ENCODE measurements at regions not wholly inside any gene's neighbourhood (a gene's known extent, or its start where the extent isn't known, plus 50 kb on each side); places are given as distances from the start of the nearest gene placed in this dataset.

DNA sequence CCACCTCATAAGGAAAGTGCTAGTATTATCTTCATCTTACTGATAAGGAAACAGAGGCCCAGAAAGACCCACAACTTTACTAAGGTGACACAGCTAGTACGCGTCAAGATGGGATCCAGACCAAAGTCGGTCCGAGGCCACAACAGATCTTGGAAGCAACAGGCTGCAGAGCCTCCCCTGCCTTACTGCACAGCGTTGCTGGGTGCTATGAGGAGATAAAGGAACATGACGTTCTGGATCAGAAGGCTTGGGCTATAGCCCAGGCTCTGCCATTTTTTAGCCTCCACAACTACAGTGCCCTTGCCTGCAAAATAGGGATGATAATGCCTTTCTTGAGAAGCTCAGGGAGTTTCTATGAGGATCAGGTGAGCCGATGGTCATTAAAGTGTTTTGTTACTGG lies 144.1 kb downstream of the NMUR2 start:
- H3K9ac ChIP-seq (ENCODE audit: extremely low read depth, low read length, poor library complexity, severe bottlenecking) = no peak overlapping the region
- no peaks in the 10 kb centered on the region for H3K36me3 ChIP-seq (ENCODE audit: control insufficient read depth, insufficient read depth, low read length)
- H3K4me1 Mint-ChIP-seq = peaks cover 9% of the 10 kb centered on the region
- H3K4me3 ChIP-seq (ENCODE audit: low read length) = no peak overlapping the region
- TF ChIP-seq, protein P1, sequence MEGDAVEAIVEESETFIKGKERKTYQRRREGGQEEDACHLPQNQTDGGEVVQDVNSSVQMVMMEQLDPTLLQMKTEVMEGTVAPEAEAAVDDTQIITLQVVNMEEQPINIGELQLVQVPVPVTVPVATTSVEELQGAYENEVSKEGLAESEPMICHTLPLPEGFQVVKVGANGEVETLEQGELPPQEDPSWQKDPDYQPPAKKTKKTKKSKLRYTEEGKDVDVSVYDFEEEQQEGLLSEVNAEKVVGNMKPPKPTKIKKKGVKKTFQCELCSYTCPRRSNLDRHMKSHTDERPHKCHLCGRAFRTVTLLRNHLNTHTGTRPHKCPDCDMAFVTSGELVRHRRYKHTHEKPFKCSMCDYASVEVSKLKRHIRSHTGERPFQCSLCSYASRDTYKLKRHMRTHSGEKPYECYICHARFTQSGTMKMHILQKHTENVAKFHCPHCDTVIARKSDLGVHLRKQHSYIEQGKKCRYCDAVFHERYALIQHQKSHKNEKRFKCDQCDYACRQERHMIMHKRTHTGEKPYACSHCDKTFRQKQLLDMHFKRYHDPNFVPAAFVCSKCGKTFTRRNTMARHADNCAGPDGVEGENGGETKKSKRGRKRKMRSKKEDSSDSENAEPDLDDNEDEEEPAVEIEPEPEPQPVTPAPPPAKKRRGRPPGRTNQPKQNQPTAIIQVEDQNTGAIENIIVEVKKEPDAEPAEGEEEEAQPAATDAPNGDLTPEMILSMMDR (conservative IDR thresholded peaks at IDR 0.05) = no peak
- DNase-seq = no peak
- peaks cover 7% of the 10 kb centered on the region for H3K4me1 ChIP-seq (ENCODE audit: control insufficient read depth, insufficient read depth, low read length)
- WGBS, 2 experiments (ENCODE audit: insufficient coverage in 1 of 2, insufficient read length in 1 of 2) = 96% methylated on average over 7 of the region's 7 CpGs
- no peaks in the 10 kb centered on the region for H3K36me3 Mint-ChIP-seq (ENCODE audit: low read depth)
- H3K27me3 Mint-ChIP-seq (ENCODE audit: insufficient read depth) = peaks cover 53% of the 10 kb centered on the region
- peaks cover 4% of the 10 kb centered on the region for H3K27me3 ChIP-seq (ENCODE audit: control insufficient read depth, insufficient read depth, low read length, poor library complexity, severe bottlenecking)
- H3K4me3 Mint-ChIP-seq = no peak overlapping the region
- H3K27ac Mint-ChIP-seq = no peak overlapping the region
- H3K27ac ChIP-seq (ENCODE audit: low read depth, low read length) = no peak overlapping the region
- no peaks in the 10 kb centered on the region for H3K9me3 ChIP-seq (ENCODE audit: control insufficient read depth, low read length)
- H3K9me3 Mint-ChIP-seq = no peaks in the 10 kb centered on the region

DNA sequence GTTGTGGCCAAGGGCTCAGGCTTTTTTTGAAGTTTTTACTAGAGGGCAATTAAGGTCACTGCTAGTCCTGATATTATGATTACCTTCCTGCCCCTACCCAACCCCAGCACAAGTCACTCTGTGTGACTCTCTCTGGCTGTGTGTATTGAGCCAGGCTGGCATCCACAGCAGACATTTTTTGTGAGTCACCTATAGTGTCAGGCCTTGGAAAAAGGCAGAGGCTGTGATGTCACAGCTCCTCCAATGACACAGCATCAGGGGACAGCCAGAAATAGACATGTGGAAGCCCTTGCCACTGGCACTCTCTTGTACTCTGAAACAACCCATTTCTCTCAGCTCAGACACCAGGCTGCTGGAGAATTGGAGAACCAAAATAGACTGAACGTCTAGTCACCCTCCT lies 145.4 kb downstream of the NMUR2 start:
- no peaks in the 10 kb centered on the region for H3K9me3 ChIP-seq (ENCODE audit: control insufficient read depth, low read length)
- H3K4me3 ChIP-seq (ENCODE audit: low read length) = peak overlapping the region; percentile 6
- TF ChIP-seq, protein P1 (conservative IDR thresholded peaks at IDR 0.05) = no peak
- Mint-ChIP-seq H3K27me3 (ENCODE audit: insufficient read depth) (peaks cover 55% of the 10 kb centered on the region), H3K4me1 (peaks cover 9% of the 10 kb centered on the region), H3K4me3 (no peak overlapping the region), H3K27ac (no peak overlapping the region), H3K36me3 (ENCODE audit: low read depth) (no peaks in the 10 kb centered on the region), H3K9me3 (no peaks in the 10 kb centered on the region)
- H3K4me1 ChIP-seq (ENCODE audit: control insufficient read depth, insufficient read depth, low read length) = peaks cover 7% of the 10 kb centered on the region
- 60 to 72% methylated on average over 1 of the region's 1 CpG for WGBS, 2 experiments (ENCODE audit: insufficient coverage in 1 of 2, insufficient read length in 1 of 2)
- no peak overlapping the region for H3K27ac ChIP-seq (ENCODE audit: low read depth, low read length)
- H3K27me3 ChIP-seq (ENCODE audit: control insufficient read depth, insufficient read depth, low read length, poor library complexity, severe bottlenecking) = peaks cover 4% of the 10 kb centered on the region
- no peaks in the 10 kb centered on the region for H3K36me3 ChIP-seq (ENCODE audit: control insufficient read depth, insufficient read depth, low read length)
- no peak overlapping the region for H3K9ac ChIP-seq (ENCODE audit: extremely low read depth, low read length, poor library complexity, severe bottlenecking)
- no peak for DNase-seq

GRCh38 chr5:152256580-152256979 lies 148.5 kb downstream of the NMUR2 start:
- Mint-ChIP-seq H3K27ac (no peak overlapping the region), H3K4me1 (peaks cover 2% of the 10 kb centered on the region), H3K36me3 (ENCODE audit: low read depth) (no peaks in the 10 kb centered on the region), H3K27me3 (ENCODE audit: insufficient read depth) (peaks cover 40% of the 10 kb centered on the region), H3K9me3 (no peaks in the 10 kb centered on the region), H3K4me3 (no peak overlapping the region)
- TF ChIP-seq, protein P1 (conservative IDR thresholded peaks at IDR 0.05) = no peak
- H3K9me3 ChIP-seq (ENCODE audit: control insufficient read depth, low read length) = no peaks in the 10 kb centered on the region
- WGBS, 2 experiments (ENCODE audit: insufficient coverage in 1 of 2, insufficient read length in 1 of 2) = 93 to 95% methylated on average over 3 of the region's 3 CpGs
- H3K27me3 ChIP-seq (ENCODE audit: control insufficient read depth, insufficient read depth, low read length, poor library complexity, severe bottlenecking) = peaks cover 4% of the 10 kb centered on the region
- no peak overlapping the region for H3K27ac ChIP-seq (ENCODE audit: low read depth, low read length)
- H3K9ac ChIP-seq (ENCODE audit: extremely low read depth, low read length, poor library complexity, severe bottlenecking) = no peak overlapping the region
- H3K36me3 ChIP-seq (ENCODE audit: control insufficient read depth, insufficient read depth, low read length) = no peaks in the 10 kb centered on the region
- DNase-seq = no peak
- H3K4me3 ChIP-seq (ENCODE audit: low read length) = no peak overlapping the region
- peaks cover 3% of the 10 kb centered on the region for H3K4me1 ChIP-seq (ENCODE audit: control insufficient read depth, insufficient read depth, low read length)

Data from endodermal cell (in vitro differentiated cells).